ENCODE measurements at regions not wholly inside any gene's neighbourhood (a gene's known extent, or its start where the extent isn't known, plus 50 kb on each side); places are given as distances from the start of the nearest gene placed in this dataset.
"Not testable (repeated sequence)": the region's sequence is repeated elsewhere in the genome, so short reads cannot be mapped to it uniquely, and the experiment has no call there.

DNA sequence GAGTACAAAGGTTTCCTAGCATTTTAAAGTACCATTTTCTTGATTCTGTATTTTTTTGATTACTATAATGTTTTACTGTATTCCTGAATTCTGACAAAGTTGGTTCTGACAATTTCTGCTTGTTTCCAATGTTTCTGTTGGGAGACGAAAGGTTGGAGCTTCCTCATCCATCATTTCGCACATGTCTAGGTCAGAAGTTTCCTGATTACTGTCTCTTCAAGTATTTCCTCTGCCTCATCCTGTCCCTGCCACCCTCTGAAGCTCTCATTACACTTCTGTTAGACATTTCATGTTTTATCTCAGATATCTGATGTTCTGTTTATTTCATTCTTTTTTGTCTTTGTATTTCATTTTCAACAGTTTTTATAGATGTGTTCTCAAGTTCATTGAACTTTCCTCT, 895.8 kb downstream of the TSN start:
- DNase-seq (no peak), ATAC-seq (no peak)

GRCh38 chr2:122651780-122652179, 896.3 kb downstream of the TSN start:
- no peak for ATAC-seq
- DNase-seq = no peak

DNA sequence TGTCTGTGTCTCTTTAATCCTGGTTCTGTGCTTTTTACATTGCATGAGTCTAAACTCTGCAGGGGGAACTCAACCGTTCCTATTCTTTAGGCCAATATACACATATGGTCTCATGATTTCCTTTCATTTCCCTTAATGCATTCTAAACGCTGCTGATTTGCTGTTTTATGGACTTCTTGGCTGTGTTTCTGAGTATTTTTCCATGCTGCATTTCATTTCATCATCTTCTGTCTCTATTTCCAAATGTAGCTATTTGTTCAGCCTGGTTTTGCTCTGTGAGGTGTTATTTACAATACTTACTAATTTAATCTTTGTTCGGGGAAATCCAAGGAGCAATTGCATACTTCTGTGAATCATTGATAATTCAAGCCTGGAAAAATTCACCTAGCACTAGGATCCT, 897.2 kb downstream of the TSN start:
- ATAC-seq (no peak), DNase-seq (no peak)

GRCh38 chr2:122656403-122656802, 901.0 kb downstream of the TSN start:
- ATAC-seq (no peak), DNase-seq (no peak)

GRCh38 chr2:122660786-122661634, 905.6 kb downstream of the TSN start:
- DNase-seq (no peak), ATAC-seq (no peak)

GRCh38 chr2:122663620-122664019, 908.2 kb downstream of the TSN start:
- no peak for DNase-seq
- no peak for ATAC-seq

DNA sequence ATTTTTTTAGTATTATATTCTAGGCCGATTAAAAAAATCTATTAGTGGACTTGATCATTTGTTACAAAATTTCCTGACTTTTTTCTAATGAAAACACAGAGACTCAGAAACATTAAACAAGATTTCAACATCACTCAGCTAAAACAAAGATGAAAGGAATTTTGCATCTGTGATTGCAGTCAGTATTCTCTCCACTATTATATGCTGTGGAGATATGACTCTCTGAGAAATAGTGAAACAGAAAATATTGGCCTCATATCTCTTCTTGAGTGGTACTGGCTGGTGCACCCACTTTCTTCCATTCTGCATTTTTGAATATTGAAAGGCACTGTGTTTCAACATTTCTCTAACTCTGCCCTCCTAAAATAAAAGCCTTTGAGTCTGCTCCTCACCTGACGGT, 914.2 kb downstream of the TSN start:
- no peak for DNase-seq
- no peak for ATAC-seq

DNA sequence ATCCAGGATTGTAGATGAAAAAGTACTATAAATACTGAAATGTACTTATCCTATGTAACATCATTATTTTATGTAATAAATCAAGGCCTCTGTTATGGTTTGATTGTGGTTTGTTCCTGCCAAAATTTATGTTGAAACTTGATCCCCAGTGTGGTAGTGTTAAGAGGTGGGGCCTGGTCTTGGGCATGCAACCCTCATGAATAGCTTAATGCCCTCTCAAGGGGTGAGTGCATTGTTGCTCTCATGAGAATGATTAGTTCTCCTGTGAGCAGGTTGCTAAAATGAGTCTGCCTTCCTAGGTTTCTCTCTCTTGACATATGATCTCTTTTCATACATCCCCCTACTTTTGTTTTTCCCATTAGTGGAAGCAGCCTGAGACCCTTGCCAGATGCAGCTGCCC, 915.4 kb downstream of the TSN start:
- no peak for ATAC-seq
- no peak for DNase-seq

DNA sequence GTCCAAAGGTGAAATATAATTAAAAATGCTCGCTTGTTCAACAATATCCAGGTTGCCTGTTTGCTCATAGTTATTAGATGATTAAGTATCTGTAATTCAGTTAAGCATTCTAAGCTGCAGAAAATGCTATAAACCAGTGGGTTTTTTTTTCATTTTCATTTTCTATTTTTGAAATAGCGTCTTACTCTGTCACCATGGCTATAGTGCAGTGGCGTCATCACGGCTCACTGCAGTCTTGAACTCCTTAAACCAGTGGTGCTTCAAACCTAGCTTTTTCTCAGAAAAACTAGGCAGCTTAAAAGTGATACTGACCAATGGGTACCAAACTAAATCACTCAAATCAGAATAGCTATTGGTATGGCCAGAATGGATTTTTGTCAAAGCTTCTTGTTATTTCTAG, 925.2 kb downstream of the TSN start:
- no peak for ATAC-seq

DNA sequence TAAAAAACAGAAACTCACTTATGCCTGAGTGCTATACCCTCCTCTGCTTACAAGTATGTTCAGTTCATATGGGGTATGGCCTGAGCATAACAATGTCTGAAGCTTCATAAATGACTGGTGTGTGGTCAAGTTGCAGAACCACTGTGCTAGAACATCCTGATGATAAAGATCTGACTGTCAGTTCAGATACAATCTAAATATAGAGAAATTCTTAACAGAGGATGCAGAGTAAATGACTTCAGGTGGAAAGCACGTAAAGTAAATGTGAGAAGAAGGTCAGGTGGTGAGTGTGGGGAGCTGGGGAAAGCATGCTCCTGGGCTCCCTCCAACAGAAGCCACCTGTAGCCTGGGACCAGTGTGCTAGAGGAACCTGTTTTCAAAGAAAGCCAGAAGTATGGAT, 926.2 kb downstream of the TSN start:
- DNase-seq (no peak), ATAC-seq (no peak)

More for the DNA sequence above, 925.2 kb downstream of the TSN start:
- no peak for DNase-seq

- DNase-seq = no peak
- no peak for ATAC-seq
Measured at GRCh38 chr2:122682356-122682755, 926.9 kb downstream of the TSN start.

- DNase-seq = no peak
- no peak for ATAC-seq
Measured at GRCh38 chr2:122683018-122683417, 927.6 kb downstream of the TSN start.

DNA sequence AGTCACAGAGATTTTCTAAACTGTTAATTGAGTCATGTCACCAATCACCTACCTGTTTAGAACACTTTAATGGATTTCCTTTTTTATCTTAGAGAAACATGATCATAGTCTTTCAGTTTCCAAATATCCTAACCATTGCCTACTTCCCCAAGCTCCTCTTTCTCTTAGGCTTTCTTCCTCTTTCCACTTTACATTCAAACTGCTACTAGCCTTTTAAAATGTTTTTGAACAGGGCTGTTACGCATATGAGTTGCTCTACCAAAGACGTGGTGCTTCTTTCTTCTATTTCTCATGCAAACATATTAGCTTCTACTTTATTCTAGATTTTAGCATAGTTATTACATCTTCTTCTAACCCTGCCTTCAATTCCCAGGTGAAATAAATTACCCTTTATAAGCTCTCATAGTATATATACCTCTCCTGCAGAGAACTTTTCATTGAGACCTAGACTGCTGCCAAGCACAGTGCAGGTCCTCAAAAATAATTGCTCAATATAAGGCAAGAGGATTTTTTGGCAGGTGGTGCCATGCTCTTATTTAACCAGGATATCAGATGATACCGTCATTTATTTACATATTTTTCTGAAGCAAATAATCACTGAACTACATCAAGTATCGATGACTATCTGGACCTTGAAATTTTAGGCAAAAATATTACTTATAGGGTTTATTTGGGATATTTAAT, 937.1 kb downstream of the TSN start:
- DNase-seq (no peak), ATAC-seq (no peak)

DNA sequence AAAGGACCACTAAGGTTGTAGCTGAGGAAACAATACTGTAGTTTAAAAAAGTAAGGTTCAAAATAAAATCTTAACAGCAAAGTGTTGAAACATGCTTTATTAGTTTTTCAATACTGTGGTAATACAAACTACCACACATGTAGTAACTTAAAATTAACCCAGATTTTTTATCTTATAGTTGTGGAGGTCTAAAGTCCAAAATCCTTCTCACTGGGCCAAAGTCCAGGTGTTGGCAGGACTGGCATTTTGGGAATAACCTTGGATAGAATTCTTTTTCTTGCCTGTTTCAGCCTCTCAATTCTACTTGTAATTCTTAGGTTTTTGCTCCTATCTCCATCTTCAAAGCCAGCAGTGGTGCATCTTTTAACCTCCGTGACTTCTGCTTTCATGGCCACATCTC, 942.0 kb downstream of the TSN start:
- no peak for ATAC-seq
- no peak for DNase-seq

- DNase-seq (no peak), ATAC-seq (no peak)
Measured at GRCh38 chr2:122703676-122704075, 948.2 kb downstream of the TSN start.

DNA sequence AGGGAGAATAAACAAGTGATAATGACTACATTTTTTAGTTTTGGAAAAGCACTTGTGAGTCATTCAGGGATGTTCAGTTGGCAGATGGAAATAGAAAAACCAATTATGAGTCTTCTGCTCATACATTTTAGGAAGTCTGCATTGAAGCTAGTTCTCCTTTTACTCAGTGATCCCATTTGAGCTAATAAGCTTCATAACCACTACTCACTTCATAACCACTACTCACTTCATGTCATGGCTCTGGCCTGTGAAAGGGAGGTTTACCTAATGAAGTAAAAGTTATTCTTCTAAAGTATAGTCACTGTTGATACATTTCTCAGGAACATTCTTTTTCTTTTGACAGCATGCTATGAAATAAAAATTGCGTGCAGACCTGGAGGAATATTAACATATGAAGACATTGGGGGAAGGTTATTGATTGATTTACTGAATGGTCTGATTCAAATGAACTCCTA, 948.7 kb downstream of the TSN start:
- DNase-seq = no peak
- ATAC-seq = no peak

DNA sequence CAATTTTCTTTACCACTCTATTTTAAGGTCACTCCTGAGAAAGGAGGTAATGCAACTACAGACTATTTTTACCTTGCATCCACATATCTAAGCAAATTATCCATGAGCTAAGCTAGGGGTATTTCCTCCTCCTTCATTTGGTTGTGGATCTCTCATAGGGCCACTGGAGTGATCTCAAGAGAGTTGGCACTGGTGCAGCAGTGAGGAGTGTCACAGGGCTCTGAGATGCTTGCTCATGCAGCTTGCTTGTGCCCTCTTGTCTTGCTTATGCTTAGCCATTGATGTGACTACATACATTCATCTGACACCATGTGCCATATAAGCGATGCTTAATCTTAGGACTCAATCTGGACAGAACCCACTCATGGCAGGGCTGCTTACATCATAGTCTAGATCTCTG, 950.3 kb downstream of the TSN start:
- no peak for ATAC-seq
- DNase-seq = no peak

- DNase-seq (no peak), ATAC-seq (no peak)
Measured at GRCh38 chr2:122706757-122707223, 951.3 kb downstream of the TSN start.

GRCh38 chr2:122707224-122707824, 951.9 kb downstream of the TSN start:
- ATAC-seq (no peak), DNase-seq (no peak)

- DNase-seq (no peak), ATAC-seq (no peak)
Measured at GRCh38 chr2:122710049-122710448, 954.6 kb downstream of the TSN start.

DNA sequence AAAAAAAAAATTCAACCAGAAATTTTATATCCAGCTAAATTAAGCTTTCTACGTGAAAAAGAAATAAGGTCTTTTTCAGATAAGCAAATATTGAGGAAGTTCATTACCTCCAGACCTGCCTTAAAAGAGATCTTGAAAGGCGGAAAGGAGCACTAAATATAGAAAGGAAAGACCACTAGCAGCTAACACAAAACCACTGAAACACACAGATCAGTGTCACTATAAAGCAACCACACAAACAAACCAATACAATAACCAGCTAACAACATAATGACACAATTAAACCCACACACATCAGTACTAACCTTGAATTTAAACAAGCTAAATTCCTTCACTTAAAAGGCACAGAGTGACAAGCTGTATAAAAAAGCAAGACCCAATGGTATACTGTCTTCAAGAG, 958.3 kb downstream of the TSN start:
- DNase-seq (no peak), ATAC-seq (no peak)

GRCh38 chr2:122720822-122721221, 965.4 kb downstream of the TSN start:
- not testable (repeated sequence) for DNase-seq, ATAC-seq

DNA sequence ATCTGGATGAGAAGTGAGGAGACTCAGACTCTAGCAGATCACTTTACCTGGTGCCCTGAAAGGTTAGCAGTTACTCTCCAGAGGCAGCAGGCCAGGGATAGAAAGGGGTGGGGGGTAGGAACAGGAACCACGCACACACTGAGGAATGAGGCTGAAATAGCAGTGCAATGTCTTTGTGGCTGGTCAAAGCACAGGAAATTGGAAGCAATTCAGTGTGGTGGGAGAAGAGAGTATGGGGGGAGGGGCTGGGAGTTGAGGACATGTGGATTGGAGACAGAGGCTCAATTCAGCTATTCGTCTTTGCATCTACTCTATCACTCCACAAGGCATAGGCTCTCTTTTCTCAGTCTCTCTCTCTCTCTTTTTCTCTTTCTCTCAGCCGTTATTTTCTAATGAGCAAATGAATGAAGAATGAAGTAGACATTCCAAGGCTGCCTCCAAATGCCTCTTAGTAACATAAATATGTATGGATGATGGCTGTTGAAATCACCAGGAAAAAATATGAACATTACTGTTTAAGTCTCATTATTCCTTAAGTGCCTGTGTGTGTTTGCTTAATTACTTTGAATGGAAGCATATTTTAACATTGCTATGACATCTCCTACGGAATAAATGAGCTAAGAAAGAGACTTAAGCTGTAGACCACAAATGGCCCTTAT, 979.4 kb downstream of the TSN start:
- ATAC-seq (no peak), DNase-seq (no peak)

Data from stimulated activated naive CD8-positive, alpha-beta T cell treated with anti-CD3 and anti-CD28 coated beads, Interleukin-15, Interleukin-2, amounts not matched to agents 100 U/mL and 50 U/mL, for 24 hours (primary cell).